GM10266 (cell line): ENCODE measurements at regions not wholly inside any gene's neighbourhood (a gene's known extent, or its start where the extent isn't known, plus 50 kb on each side); places are given as distances from the start of the nearest gene placed in this dataset.
A peak's percentile ranks its signal among the peaks of the same experiment; 100 is the strongest.
"Not testable (repeated sequence)": the region's sequence is repeated elsewhere in the genome, so short reads cannot be mapped to it uniquely, and the experiment has no call there.

Source experiments
- DNase-seq: peaks from one replicate; pipeline ENCODE4 v3.0.0; 2012; ENCODE audit errors: extremely low spot score
- CTCF ChIP-seq: IDR thresholded peaks from 2 replicates; pipeline ENCODE4 v1.5.1; 2012; ENCODE audit warnings: mild to moderate bottlenecking, low read depth; ENCODE audit not compliant: control insufficient read depth, insufficient read depth; ENCODE audit errors: missing control alignments

- no peak for DNase-seq
Measured at GRCh38 chrX:13195340-13195739, 124.5 kb downstream of the ATXN3L start.

GRCh38 chrX:13194291-13195103 is 125.4 kb downstream of the ATXN3L start:
- peak; percentile 3 for DNase-seq
- TF ChIP-seq CTCF = no peak

More at GRCh38 chrX:13195340-13195739, 124.5 kb downstream of the ATXN3L start:
- no peak for TF ChIP-seq CTCF

- TF ChIP-seq CTCF = no peak
- DNase-seq = no peak
Measured at GRCh38 chrX:13190051-13190450, 129.8 kb downstream of the ATXN3L start.

GRCh38 chrX:13189380-13189779 is 130.5 kb downstream of the ATXN3L start:
- no peak for DNase-seq
- TF ChIP-seq CTCF = no peak

- no peak for TF ChIP-seq CTCF
- DNase-seq = no peak
Measured at GRCh38 chrX:13188731-13189309, 131.0 kb downstream of the ATXN3L start.

GRCh38 chrX:13186643-13187042 is 133.2 kb downstream of the ATXN3L start:
- DNase-seq = not testable (repeated sequence)

GRCh38 chrX:13180807-13181206 is 136.4 kb upstream of the FAM9C start:
- no peak for TF ChIP-seq CTCF
- no peak for DNase-seq
